Kidney epithelial cell (primary cell): ENCODE measurements at regions not wholly inside any gene's neighbourhood (a gene's known extent, or its start where the extent isn't known, plus 50 kb on each side); places are given as distances from the start of the nearest gene placed in this dataset.

Source experiments
- DNase-seq: peaks from one replicate; pipeline ENCODE4 v3.0.0-alpha.2; 2010; ENCODE audit warnings: low read depth
- H3K27me3 ChIP-seq: 2 replicates; pipeline ENCODE4 v1.6.0; 2011; ENCODE audit warnings: low read length; ENCODE audit not compliant: control insufficient read depth, insufficient read depth
- H3K36me3 ChIP-seq: 2 replicates; pipeline ENCODE4 v1.5.1; 2011; ENCODE audit warnings: low read length; ENCODE audit not compliant: control insufficient read depth, insufficient read depth
- H3K4me3 ChIP-seq: 2 replicates; pipeline ENCODE4 v1.5.1; 2011; ENCODE audit warnings: low read depth, mild to moderate bottlenecking, control low read depth, low read length
- TF ChIP-seq, protein P1 (sequence below): IDR thresholded peaks from 2 replicates; pipeline ENCODE4 v1.5.1; 2011; ENCODE audit warnings: mild to moderate bottlenecking, moderate library complexity, low read length, control low read depth, inconsistent platforms; ENCODE audit not compliant: insufficient read depth, poor library complexity, severe bottlenecking

DNA sequence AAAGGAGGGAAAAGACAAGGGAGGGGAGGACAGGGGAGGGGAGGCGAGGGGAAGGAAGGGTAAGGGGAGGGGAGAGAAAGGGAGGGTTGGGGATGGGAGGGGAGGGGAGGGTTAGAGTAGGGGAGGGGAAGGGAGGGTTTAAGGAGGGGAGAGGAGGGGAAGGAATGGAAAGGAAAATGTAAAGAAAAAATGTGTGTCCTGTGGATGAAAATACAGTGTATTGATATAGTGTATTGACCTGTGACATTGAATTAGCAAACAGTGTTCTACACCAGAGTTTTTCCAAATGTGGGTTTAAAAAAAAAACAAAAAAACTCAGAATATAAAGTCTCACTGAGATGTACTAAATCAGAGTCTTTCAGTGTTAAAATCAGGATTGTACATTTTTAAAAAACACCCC lies 1279.8 kb upstream of the ADGRL2 start:
- DNase-seq, result no peak
- TF ChIP-seq, protein P1, sequence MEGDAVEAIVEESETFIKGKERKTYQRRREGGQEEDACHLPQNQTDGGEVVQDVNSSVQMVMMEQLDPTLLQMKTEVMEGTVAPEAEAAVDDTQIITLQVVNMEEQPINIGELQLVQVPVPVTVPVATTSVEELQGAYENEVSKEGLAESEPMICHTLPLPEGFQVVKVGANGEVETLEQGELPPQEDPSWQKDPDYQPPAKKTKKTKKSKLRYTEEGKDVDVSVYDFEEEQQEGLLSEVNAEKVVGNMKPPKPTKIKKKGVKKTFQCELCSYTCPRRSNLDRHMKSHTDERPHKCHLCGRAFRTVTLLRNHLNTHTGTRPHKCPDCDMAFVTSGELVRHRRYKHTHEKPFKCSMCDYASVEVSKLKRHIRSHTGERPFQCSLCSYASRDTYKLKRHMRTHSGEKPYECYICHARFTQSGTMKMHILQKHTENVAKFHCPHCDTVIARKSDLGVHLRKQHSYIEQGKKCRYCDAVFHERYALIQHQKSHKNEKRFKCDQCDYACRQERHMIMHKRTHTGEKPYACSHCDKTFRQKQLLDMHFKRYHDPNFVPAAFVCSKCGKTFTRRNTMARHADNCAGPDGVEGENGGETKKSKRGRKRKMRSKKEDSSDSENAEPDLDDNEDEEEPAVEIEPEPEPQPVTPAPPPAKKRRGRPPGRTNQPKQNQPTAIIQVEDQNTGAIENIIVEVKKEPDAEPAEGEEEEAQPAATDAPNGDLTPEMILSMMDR, result no peak
- Histone ChIP-seq H3K4me3 (no peak overlapping the region), H3K27me3 (no peaks in the 10 kb centered on the region), H3K36me3 (no peaks in the 10 kb centered on the region)

DNA sequence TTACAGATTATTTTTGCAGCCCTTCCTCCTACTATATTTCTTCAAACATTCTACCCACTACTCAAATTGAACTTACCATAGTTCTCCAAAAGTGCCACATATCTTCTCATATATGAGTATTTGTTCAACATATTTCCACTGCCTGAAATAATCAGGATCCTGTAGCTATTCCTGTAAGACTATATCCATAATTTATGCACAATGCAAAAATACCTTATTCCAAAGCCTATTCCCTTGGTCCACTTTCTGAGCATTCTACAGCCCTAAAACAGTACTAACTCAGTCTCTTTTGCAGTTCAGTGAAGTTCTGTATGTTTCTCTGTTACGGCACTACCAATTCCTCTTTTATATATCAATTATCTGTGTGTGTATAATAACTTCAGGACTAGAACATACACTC lies 1283.7 kb upstream of the ADGRL2 start:
- no peak for DNase-seq
- Histone ChIP-seq H3K4me3 (no peak overlapping the region), H3K36me3 (no peaks in the 10 kb centered on the region), H3K27me3 (no peaks in the 10 kb centered on the region)
- TF ChIP-seq, protein P1, result no peak

DNA sequence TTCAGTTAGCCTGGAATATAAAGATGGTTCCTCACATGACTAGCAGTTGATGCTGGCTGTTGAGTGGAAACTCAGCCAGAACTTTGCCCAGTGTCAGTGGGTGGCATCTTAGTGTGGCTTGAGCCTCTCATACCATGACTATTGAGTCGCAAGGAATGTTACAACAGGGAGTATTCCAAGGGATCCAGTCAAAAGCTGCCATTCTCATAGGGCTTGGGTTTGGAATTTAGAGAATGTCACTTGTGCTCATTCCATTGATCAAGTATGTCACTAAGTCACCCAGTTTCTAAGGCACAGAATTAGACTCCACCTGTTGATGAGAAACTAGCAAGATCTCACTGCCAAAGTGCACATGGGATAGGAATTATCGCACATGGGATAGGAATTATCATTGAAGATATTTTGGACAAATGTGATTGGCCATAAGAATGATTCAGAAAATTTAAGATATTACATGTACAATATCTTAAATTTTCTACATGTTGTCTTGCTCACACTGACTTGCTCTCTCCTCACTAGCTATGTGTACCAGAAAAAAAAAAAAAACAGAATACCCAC lies 1290.7 kb upstream of the ADGRL2 start:
- Histone ChIP-seq H3K4me3 (no peak overlapping the region), H3K27me3 (no peaks in the 10 kb centered on the region), H3K36me3 (no peaks in the 10 kb centered on the region)
- TF ChIP-seq, protein P1, result no peak
- DNase-seq, result no peak

DNA sequence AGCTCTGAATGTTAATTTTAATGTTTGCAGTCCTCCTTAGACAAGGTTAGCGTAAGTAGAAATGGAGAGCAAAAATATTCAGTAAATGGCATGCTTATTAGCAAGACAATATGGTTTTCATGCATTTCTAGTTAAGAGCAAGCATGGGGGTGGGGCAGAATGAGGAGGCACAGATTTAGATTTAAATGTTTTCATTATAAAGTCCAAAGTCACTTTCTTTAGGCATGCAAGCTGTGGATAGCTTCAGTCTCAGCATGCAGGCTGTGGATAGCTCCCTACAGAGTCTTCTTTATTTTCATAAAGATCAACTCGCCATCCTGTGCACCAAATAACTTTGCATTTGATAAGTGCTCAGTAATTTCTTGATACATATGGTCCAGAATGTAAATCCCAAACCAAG lies 1294.5 kb upstream of the ADGRL2 start:
- TF ChIP-seq, protein P1, result no peak
- H3K27me3 ChIP-seq, result no peaks in the 10 kb centered on the region
- H3K4me3 ChIP-seq, result no peak overlapping the region
- H3K36me3 ChIP-seq, result no peaks in the 10 kb centered on the region
- DNase-seq, result no peak

DNA sequence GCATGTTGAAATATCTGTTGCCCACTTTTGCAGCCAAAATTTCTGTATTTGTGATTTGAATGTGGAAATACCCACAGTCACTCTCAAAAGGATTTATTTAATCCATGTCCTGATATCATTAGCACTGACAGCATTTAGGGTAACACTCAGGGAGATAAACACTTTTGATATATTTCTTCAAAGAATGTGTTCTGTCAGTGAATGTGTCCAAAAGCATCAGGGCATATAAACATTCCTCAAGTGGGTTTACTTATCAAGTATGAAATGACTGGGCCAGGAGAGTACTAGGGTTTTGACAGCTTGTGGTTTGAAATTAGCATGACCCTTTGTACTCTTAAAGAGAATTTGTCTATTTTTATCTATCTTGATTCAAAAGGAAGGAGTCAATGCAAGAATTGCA lies 1302.1 kb upstream of the ADGRL2 start:
- H3K27me3 ChIP-seq, result no peaks in the 10 kb centered on the region
- H3K4me3 ChIP-seq, result no peak overlapping the region
- TF ChIP-seq, protein P1, result no peak
- DNase-seq, result no peak
- no peaks in the 10 kb centered on the region for H3K36me3 ChIP-seq

DNA sequence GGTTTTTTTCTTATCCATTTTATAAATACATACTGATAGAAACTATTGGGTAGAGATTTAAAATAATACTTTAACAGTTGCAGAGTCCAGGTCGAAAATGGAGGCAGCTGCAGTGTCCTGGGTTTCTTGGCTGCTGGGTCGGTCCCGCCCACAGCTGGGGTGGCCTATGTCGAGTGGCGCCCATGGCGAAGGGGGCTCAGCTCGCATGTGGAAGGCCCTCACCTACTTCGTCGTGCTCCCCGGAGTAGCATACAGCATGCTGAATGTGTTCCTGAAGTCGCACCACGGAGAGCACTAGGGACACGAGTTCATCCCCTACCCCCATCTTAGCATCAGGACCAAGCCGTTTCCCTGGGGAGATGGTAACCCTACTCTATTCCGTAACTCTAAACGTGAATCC lies 1304.9 kb upstream of the ADGRL2 start:
- Histone ChIP-seq H3K4me3 (no peak overlapping the region), H3K27me3 (no peaks in the 10 kb centered on the region), H3K36me3 (no peaks in the 10 kb centered on the region)
- DNase-seq, result no peak
- TF ChIP-seq, protein P1, result no peak
